ENCODE measurements at regions not wholly inside any gene's neighbourhood (a gene's known extent, or its start where the extent isn't known, plus 50 kb on each side); places are given as distances from the start of the nearest gene placed in this dataset.

DNA sequence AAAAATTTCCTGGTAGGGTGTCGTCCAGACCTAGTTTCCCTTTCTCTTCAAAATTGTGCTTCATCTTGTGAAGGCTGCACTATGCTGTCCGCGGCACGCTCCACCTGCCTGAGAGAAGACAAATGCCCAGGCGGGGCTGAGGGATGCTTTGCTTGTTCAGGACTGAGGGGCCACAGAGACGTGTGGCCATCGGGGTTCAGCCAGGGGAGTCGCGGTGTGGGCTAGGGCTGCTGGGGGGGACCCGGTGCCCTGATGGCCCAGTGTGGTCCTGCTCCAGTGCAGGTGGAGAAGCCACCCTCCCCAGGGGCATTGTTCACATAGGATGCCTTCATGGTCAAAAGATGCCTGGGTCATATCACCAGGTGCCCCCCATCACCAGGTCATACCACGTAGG is 107.8 kb upstream of the SHH start:
- TF ChIP-seq, protein P1, sequence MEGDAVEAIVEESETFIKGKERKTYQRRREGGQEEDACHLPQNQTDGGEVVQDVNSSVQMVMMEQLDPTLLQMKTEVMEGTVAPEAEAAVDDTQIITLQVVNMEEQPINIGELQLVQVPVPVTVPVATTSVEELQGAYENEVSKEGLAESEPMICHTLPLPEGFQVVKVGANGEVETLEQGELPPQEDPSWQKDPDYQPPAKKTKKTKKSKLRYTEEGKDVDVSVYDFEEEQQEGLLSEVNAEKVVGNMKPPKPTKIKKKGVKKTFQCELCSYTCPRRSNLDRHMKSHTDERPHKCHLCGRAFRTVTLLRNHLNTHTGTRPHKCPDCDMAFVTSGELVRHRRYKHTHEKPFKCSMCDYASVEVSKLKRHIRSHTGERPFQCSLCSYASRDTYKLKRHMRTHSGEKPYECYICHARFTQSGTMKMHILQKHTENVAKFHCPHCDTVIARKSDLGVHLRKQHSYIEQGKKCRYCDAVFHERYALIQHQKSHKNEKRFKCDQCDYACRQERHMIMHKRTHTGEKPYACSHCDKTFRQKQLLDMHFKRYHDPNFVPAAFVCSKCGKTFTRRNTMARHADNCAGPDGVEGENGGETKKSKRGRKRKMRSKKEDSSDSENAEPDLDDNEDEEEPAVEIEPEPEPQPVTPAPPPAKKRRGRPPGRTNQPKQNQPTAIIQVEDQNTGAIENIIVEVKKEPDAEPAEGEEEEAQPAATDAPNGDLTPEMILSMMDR (IDR thresholded peaks at IDR 0.05) = no peak
- no peak for TF ChIP-seq POLR2A (IDR thresholded peaks at IDR 0.05)
- no peak for TF ChIP-seq POLR2AphosphoS5 (IDR thresholded peaks at IDR 0.05)

All from breast epithelium (tissue), 3 donors.